IMR-90 (cell line): ENCODE measurements at regions not wholly inside any gene's neighbourhood (a gene's known extent, or its start where the extent isn't known, plus 50 kb on each side); places are given as distances from the start of the nearest gene placed in this dataset.

Source experiments
- ATAC-seq: fragments of 200-7000 bp; cut with Tn5 transposase; 2 replicates; pipeline ENCODE4 v1.9.1; 2020; ENCODE audit warnings: low read depth, mild to moderate bottlenecking, moderate library complexity
- BruUV-seq: library from RNA; stranded (reverse); fragments of 400-500 nt; replicated peaks from 2 replicates; lab custom pipeline; 2021; lab: Mats Ljungman, UMichigan
- CTCF ChIA-PET: fragments of 300-600 bp; formaldehyde crosslinking; extraction: SDS; loops from one replicate; lab custom pipeline; 2021; ENCODE audit warnings: antibody characterized with exemption; lab: Yijun Ruan, JAX
- POLR2A ChIA-PET: fragments of 300-600 bp; sonication (Branson Sonifier 250); formaldehyde crosslinking; loops from one replicate; lab custom pipeline; 2022; ENCODE audit warnings: antibody characterized with exemption; ENCODE audit not compliant: unreplicated experiment; lab: Charles Lee
- DNase-seq: peaks from one replicate; pipeline ENCODE4 v3.0.0; 2013
- H2AFZ ChIP-seq: replicated peaks from 2 replicates; pipeline ENCODE3; 2013; ENCODE audit warnings: low read length, mild to moderate bottlenecking; ENCODE audit not compliant: poor library complexity
- H2AK5ac ChIP-seq: 2 replicates; pipeline ENCODE4 v1.6.1; 2013; ENCODE audit warnings: low read depth, low read length, inconsistent platforms
- H2AK9ac ChIP-seq: replicated peaks from 2 replicates; pipeline ENCODE3; 2013; ENCODE audit warnings: mild to moderate bottlenecking, low read depth, low read length, moderate library complexity; ENCODE audit not compliant: poor library complexity
- H2BK120ac ChIP-seq: 2 replicates; pipeline ENCODE4 v1.6.1; 2013; ENCODE audit warnings: low read depth, low read length, inconsistent platforms
- H2BK15ac ChIP-seq: 3 replicates; pipeline ENCODE4 v1.6.1; 2013; ENCODE audit warnings: low read depth, low read length, inconsistent platforms
- H2BK20ac ChIP-seq: 2 replicates; pipeline ENCODE4 v1.6.1; 2013; ENCODE audit warnings: low read depth, mild to moderate bottlenecking, inconsistent platforms, low read length, moderate library complexity
- H2BK5ac ChIP-seq: 2 replicates; pipeline ENCODE4 v1.6.1; 2013; ENCODE audit warnings: mild to moderate bottlenecking, low read depth, low read length, inconsistent platforms; ENCODE audit not compliant: poor library complexity, severe bottlenecking
- H3K14ac ChIP-seq: replicated peaks from 2 replicates; pipeline ENCODE4 v1.6.1; 2013; ENCODE audit warnings: low read depth, low read length, inconsistent platforms
- H3K18ac ChIP-seq: 2 replicates; pipeline ENCODE4 v1.6.1; 2013; ENCODE audit warnings: low read depth, low read length, control low read depth
- H3K23ac ChIP-seq: 2 replicates; pipeline ENCODE4 v1.6.1; 2013; ENCODE audit warnings: low read depth, low read length, inconsistent platforms
- H3K27ac ChIP-seq: 2 replicates; pipeline ENCODE4 v1.5.1; 2013; ENCODE audit warnings: mild to moderate bottlenecking, control low read depth, low read length; ENCODE audit not compliant: insufficient read depth
- H3K27me3 ChIP-seq: 2 replicates; pipeline ENCODE4 v1.6.1; 2013; ENCODE audit warnings: low read length; ENCODE audit not compliant: control insufficient read depth, insufficient read depth
- H3K36me3 ChIP-seq: 2 replicates; pipeline ENCODE4 v1.6.1; 2013; ENCODE audit warnings: low read length, mixed read lengths; ENCODE audit not compliant: control insufficient read depth, insufficient read depth
- H3K4ac ChIP-seq: 2 replicates; pipeline ENCODE4 v1.6.1; 2013; ENCODE audit warnings: low read depth, low read length, inconsistent platforms
- H3K4me1 ChIP-seq: 2 replicates; pipeline ENCODE4 v1.6.1; 2013; ENCODE audit warnings: low read length, mixed read lengths; ENCODE audit not compliant: control insufficient read depth, insufficient read depth
- H3K4me2 ChIP-seq: 2 replicates; pipeline ENCODE4 v1.6.1; 2013; ENCODE audit warnings: low read depth, mild to moderate bottlenecking, control low read depth, low read length, moderate library complexity
- H3K4me3 ChIP-seq: 2 replicates; pipeline ENCODE4 v1.5.1; 2013; ENCODE audit warnings: low read depth, mild to moderate bottlenecking, control low read depth, low read length, moderate library complexity; ENCODE audit not compliant: insufficient read depth
- H3K56ac ChIP-seq: 2 replicates; pipeline ENCODE4 v1.6.1; 2013; ENCODE audit warnings: low read length, inconsistent platforms; ENCODE audit not compliant: insufficient read depth; ENCODE audit errors: extremely low read depth
- H3K79me1 ChIP-seq, 2 experiments: 2 replicates each; pipeline ENCODE4 v1.6.1; 2013; ENCODE audit warnings: low read length in 2 of 2, inconsistent platforms in 1 of 2, low read depth in 1 of 2
- H3K9ac ChIP-seq: 2 replicates; pipeline ENCODE4 v1.6.1; 2013; ENCODE audit warnings: low read depth, low read length, control low read depth
- H3K9me1 ChIP-seq: 2 replicates; pipeline ENCODE4 v1.6.1; 2013; ENCODE audit warnings: low read length, inconsistent platforms; ENCODE audit not compliant: insufficient read depth
- H3K9me3 ChIP-seq: 2 replicates; pipeline ENCODE4 v1.6.1; 2013; ENCODE audit warnings: low read length; ENCODE audit not compliant: control insufficient read depth, insufficient read depth
- H4K20me1 ChIP-seq: 2 replicates; pipeline ENCODE4 v1.6.1; 2013; ENCODE audit warnings: low read length, inconsistent platforms; ENCODE audit not compliant: insufficient read depth
- H4K5ac ChIP-seq: 2 replicates; pipeline ENCODE4 v1.6.1; 2013; ENCODE audit warnings: mild to moderate bottlenecking, low read depth, low read length, control low read depth
- H4K8ac ChIP-seq, 2 experiments: 2 replicates each; pipeline ENCODE4 v1.6.1; 2013; ENCODE audit warnings: low read depth in 2 of 2, low read length in 2 of 2, control low read depth in 1 of 2, inconsistent platforms in 1 of 2
- H4K91ac ChIP-seq: 2 replicates; pipeline ENCODE4 v1.6.1; 2013; ENCODE audit warnings: low read depth, low read length, inconsistent platforms; ENCODE audit not compliant: insufficient read depth
- CEBPB ChIP-seq: IDR thresholded peaks from 2 replicates; pipeline ENCODE4 v1.6.1; 2012; ENCODE audit warnings: low read depth, low read length, improper control_type of control experiment
- MXI1 ChIP-seq: IDR thresholded peaks from 2 replicates; pipeline ENCODE4 v1.6.1; 2012; ENCODE audit warnings: low read depth, mild to moderate bottlenecking, low read length, moderate library complexity, borderline replicate concordance
- POLR2A ChIP-seq: IDR thresholded peaks from 2 replicates; pipeline ENCODE4 v1.6.1; 2012; ENCODE audit warnings: mild to moderate bottlenecking, low read depth, low read length
- RCOR1 ChIP-seq: IDR thresholded peaks from 2 replicates; pipeline ENCODE4 v1.6.1; 2012; ENCODE audit warnings: mild to moderate bottlenecking, low read length, improper control_type of control experiment; ENCODE audit not compliant: insufficient replicate concordance
- RFX5 ChIP-seq: IDR thresholded peaks from 2 replicates; pipeline ENCODE4 v1.8.0; 2012; ENCODE audit warnings: low read depth, mild to moderate bottlenecking, low read length, moderate library complexity
- WGBS, 2 experiments: methylation state at CpG; one replicate each; pipeline versions ENCODE4 v1.1.5 to v1.1.7; 2013; ENCODE audit warnings: missing lambda C conversion rate in 2 of 2; ENCODE audit not compliant: insufficient read length in 1 of 2; ENCODE audit errors: extremely low coverage in 2 of 2; 5-methylcytosine and 5-hydroxymethylcytosine counted together
- dilution Hi-C: fragments of 300-500 bp; cut with HindIII; formaldehyde crosslinking; loops from one replicate; pipeline ENCODE4 v1.14.3; 2018; ENCODE audit warnings: low sequenced_read_pairs; ENCODE audit not compliant: unreplicated experiment
- in situ Hi-C: fragments of 300-500 bp; cut with MboI; formaldehyde crosslinking; loops from 3 replicates; pipeline ENCODE4 v1.14.3; 2019; ENCODE audit warnings: low sequenced_read_pairs, inconsistent platforms, mixed read lengths
- intact Hi-C: fragments of 100-400 bp; cut with micrococcal nuclease; formaldehyde crosslinking; loops from 2 replicates; pipeline ENCODE4 v1.10.0; 2022
- TF ChIP-seq, protein P1 (sequence below): fragments of 150-350 bp; IDR thresholded peaks from 2 replicates; pipeline ENCODE4 v1.6.1; 2016; ENCODE audit warnings: low read depth, mild to moderate bottlenecking, low read length, moderate library complexity, borderline replicate concordance

DNA sequence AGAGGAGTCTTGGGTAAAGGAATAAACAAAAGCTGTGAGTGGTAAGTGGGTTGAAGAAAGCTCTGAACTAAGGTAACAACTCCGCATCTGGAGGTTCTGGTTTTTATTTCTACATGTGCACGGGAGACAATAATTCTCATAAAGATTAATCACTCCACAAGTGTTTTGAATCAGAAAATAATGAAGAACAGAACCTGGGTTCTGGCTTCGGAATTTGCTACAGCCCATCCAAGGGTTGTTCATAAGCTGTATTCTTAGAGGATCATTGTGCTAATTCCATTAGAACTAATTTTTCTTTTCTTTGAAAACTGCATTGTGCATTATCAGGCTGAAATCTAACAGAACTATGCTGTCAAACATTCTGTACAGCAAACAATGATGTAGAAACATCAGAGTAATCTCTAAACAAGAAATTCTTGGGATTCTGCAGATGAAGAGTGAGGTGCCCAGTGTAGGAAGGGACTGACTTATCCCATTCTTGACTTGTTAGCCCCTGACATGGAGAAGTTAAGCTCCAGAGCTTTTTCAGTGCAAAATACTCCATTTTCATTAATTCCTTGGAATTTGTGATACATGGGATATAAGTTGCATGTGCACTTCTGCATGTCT is 368.2 kb downstream of the COG6 start:
- no peak overlapping the region for H2AK5ac ChIP-seq
- DNase-seq (no peak), ATAC-seq (no peak)
- no peaks in the 10 kb centered on the region for H3K9me3 ChIP-seq
- H3K9me1 ChIP-seq, result no peaks in the 10 kb centered on the region
- no peak overlapping the region for H2AFZ ChIP-seq
- ChIA-PET CTCF (interaction anchor here (0.6 kb wide), 2 partner anchors 27 to 537 kb away, joined by 3 read pairs; no protein-coding TSS in a partner anchor), POLR2A (no interaction called here)
- H3K4me1 ChIP-seq, result no peaks in the 10 kb centered on the region
- no peak overlapping the region for H2AK9ac ChIP-seq
- H3K23ac ChIP-seq, result no peak overlapping the region
- no CpG with 5 or more reads among the region's 3 CpGs for WGBS, 2 experiments
- H3K4me2 ChIP-seq, result no peak overlapping the region
- no peak for TF ChIP-seq MXI1
- no peak for TF ChIP-seq CEBPB
- no peak for TF ChIP-seq RFX5
- TF ChIP-seq POLR2A, result no peak
- TF ChIP-seq, protein P1, sequence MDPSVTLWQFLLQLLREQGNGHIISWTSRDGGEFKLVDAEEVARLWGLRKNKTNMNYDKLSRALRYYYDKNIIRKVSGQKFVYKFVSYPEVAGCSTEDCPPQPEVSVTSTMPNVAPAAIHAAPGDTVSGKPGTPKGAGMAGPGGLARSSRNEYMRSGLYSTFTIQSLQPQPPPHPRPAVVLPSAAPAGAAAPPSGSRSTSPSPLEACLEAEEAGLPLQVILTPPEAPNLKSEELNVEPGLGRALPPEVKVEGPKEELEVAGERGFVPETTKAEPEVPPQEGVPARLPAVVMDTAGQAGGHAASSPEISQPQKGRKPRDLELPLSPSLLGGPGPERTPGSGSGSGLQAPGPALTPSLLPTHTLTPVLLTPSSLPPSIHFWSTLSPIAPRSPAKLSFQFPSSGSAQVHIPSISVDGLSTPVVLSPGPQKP, result no peak
- TF ChIP-seq RCOR1, result no peak
- H4K91ac ChIP-seq, result no peak overlapping the region
- H3K4me3 ChIP-seq, result no peak overlapping the region
- H3K18ac ChIP-seq, result no peak overlapping the region
- no peak overlapping the region for H4K8ac ChIP-seq
- no peaks in the 10 kb centered on the region for H3K79me1 ChIP-seq
- no peak overlapping the region for H3K27ac ChIP-seq
- no peak overlapping the region for H2BK20ac ChIP-seq
- H3K36me3 ChIP-seq, result no peaks in the 10 kb centered on the region
- dilution Hi-C loops, result no loop called here
- H3K9ac ChIP-seq, result no peak overlapping the region
- in situ Hi-C loops, result no loop called here
- no peak overlapping the region for H2BK120ac ChIP-seq
- no peak overlapping the region for H3K56ac ChIP-seq
- H3K4ac ChIP-seq, result no peak overlapping the region
- no peak overlapping the region for H3K14ac ChIP-seq
- H2BK5ac ChIP-seq, result no peak overlapping the region
- H3K27me3 ChIP-seq, result no peaks in the 10 kb centered on the region
- H4K5ac ChIP-seq, result no peak overlapping the region
- H4K20me1 ChIP-seq, result no peaks in the 10 kb centered on the region
- no TSS peak for BruUV-seq
- intact Hi-C loops, result no loop called here
- no peak overlapping the region for H2BK15ac ChIP-seq
